ENCODE measurements at regions not wholly inside any gene's neighbourhood (a gene's known extent, or its start where the extent isn't known, plus 50 kb on each side); places are given as distances from the start of the nearest gene placed in this dataset.
"Not testable (repeated sequence)": the region's sequence is repeated elsewhere in the genome, so short reads cannot be mapped to it uniquely, and the experiment has no call there.

- DNase-seq (ENCODE audit: low read depth in 2 of 2), result no peak
Measured at GRCh38 chr1:199821029-199821779, 206.3 kb upstream of the NR5A2 start.

GRCh38 chr1:199832451-199832850, 195.1 kb upstream of the NR5A2 start:
- no peak for DNase-seq (ENCODE audit: low read depth in 2 of 2)

GRCh38 chr1:199834711-199835110, 192.8 kb upstream of the NR5A2 start:
- DNase-seq (ENCODE audit: low read depth in 2 of 2), result no peak

GRCh38 chr1:199836430-199836829, 191.1 kb upstream of the NR5A2 start:
- no peak for DNase-seq (ENCODE audit: low read depth in 2 of 2)

GRCh38 chr1:199837321-199837720, 190.2 kb upstream of the NR5A2 start:
- no peak for DNase-seq (ENCODE audit: low read depth in 2 of 2)

- not testable (repeated sequence) for DNase-seq (ENCODE audit: low read depth in 2 of 2)
Measured at GRCh38 chr1:199839608-199840007, 187.9 kb upstream of the NR5A2 start.

GRCh38 chr1:199843096-199843495, 184.4 kb upstream of the NR5A2 start:
- DNase-seq (ENCODE audit: low read depth in 2 of 2), result not testable (repeated sequence)

- no peak for DNase-seq (ENCODE audit: low read depth in 2 of 2)
Measured at GRCh38 chr1:199843861-199844260, 183.6 kb upstream of the NR5A2 start.

GRCh38 chr1:199847021-199847420, 180.5 kb upstream of the NR5A2 start:
- no peak for DNase-seq (ENCODE audit: low read depth in 2 of 2)

GRCh38 chr1:199851439-199852140, 175.9 kb upstream of the NR5A2 start:
- peak in 1 of 2 donors; percentile 15 for DNase-seq (ENCODE audit: low read depth in 2 of 2)

- DNase-seq (ENCODE audit: low read depth in 2 of 2), result no peak
Measured at GRCh38 chr1:199854686-199855321, 172.7 kb upstream of the NR5A2 start.

GRCh38 chr1:199855580-199855979, 171.9 kb upstream of the NR5A2 start:
- DNase-seq (ENCODE audit: low read depth in 2 of 2), result no peak

GRCh38 chr1:199856216-199856780, 171.2 kb upstream of the NR5A2 start:
- DNase-seq (ENCODE audit: low read depth in 2 of 2), result no peak

- DNase-seq (ENCODE audit: low read depth in 2 of 2), result no peak
Measured at GRCh38 chr1:199857108-199857507, 170.4 kb upstream of the NR5A2 start.

GRCh38 chr1:199857516-199857915, 170.0 kb upstream of the NR5A2 start:
- DNase-seq (ENCODE audit: low read depth in 2 of 2), result no peak

GRCh38 chr1:199858171-199858570, 169.3 kb upstream of the NR5A2 start:
- no peak for DNase-seq (ENCODE audit: low read depth in 2 of 2)

GRCh38 chr1:199858856-199859255, 168.7 kb upstream of the NR5A2 start:
- DNase-seq (ENCODE audit: low read depth in 2 of 2), result no peak

GRCh38 chr1:199859491-199859933, 168.0 kb upstream of the NR5A2 start:
- peak; percentile 92 to 95 for DNase-seq (ENCODE audit: low read depth in 2 of 2)

- no peak for DNase-seq (ENCODE audit: low read depth in 2 of 2)
Measured at GRCh38 chr1:199861020-199861795, 166.3 kb upstream of the NR5A2 start.

GRCh38 chr1:199862047-199862446, 165.5 kb upstream of the NR5A2 start:
- DNase-seq (ENCODE audit: low read depth in 2 of 2), result no peak

GRCh38 chr1:199866210-199866617, 161.3 kb upstream of the NR5A2 start:
- DNase-seq (ENCODE audit: low read depth in 2 of 2), result no peak
